ENCODE measurements at regions not wholly inside any gene's neighbourhood (a gene's known extent, or its start where the extent isn't known, plus 50 kb on each side); places are given as distances from the start of the nearest gene placed in this dataset.

DNA sequence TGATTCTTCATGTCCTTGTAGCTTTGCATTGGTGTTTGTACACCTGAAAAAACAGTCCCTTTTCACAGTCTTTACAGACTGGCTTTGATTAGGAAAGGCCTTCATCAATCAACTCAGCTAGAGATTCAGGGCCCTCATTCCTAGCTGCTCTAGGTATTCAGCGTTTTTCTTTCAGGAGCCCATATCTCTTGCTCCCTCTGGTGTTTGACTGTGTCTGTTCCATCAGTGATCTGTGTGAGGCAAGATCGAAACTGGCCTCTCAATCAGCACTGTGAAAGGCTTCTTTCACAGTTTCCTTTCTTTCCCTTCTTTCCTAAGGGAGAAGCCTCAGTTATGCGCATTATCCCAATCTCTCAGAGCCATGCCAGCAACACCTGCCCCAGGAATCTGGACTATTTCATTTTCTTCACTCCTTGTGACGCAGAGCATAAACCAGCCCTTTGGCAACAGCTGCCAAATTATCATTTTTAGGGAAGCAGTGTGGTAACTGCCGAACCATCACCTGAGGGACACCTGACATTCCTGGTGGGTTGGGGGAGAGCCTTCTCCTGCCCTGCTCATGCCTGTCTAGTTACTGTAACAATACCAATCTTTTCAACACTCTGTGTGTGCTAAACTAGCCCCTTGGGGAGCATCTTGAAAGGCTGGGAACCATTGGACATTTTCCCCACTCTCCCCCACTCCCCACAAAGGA is 75.7 kb upstream of the CCDC71L start:
- Histone ChIP-seq H3K14ac (replicated peaks; ENCODE audit: low read depth, low read length) (peak overlapping the region; percentile 90), H4K20me1 (ENCODE audit: insufficient read depth, low read length) (no peaks in the 10 kb centered on the region), H3K4me2 (ENCODE audit: low read depth, low read length) (peak overlapping the region; percentile 70), H3K9me3 (ENCODE audit: control insufficient read depth, insufficient read depth, low read length) (no peaks in the 10 kb centered on the region), H3K56ac (ENCODE audit: extremely low read depth, insufficient read depth, low read length) (peak overlapping the region; percentile 58; the same call in 1 of the 2 replicates), H3K23ac (ENCODE audit: low read depth, low read length) (peak overlapping the region; percentile 75), H3K27ac (ENCODE audit: insufficient read depth, low read length) (peak overlapping the region; percentile 77), H3K4ac (ENCODE audit: low read depth, low read length) (peak overlapping the region; percentile 89), H3K9me1 (ENCODE audit: insufficient read depth, low read length) (peaks cover 4% of the 10 kb centered on the region), H3K27me3 (ENCODE audit: control insufficient read depth, insufficient read depth, low read length) (no peaks in the 10 kb centered on the region), H2AK5ac (ENCODE audit: low read depth, low read length) (peak overlapping the region; percentile 81), H2BK5ac (ENCODE audit: low read depth, low read length, poor library complexity, severe bottlenecking) (peak overlapping the region; percentile 75), H3K36me3 (ENCODE audit: control insufficient read depth, insufficient read depth, low read length) (no peaks in the 10 kb centered on the region), H3K4me3 (ENCODE audit: insufficient read depth, low read depth, low read length) (no peak overlapping the region; the same call in 1 of the 2 replicates), H3K79me1 (ENCODE audit: low read depth in 1 of 2, low read length in 2 of 2) (peaks cover 0 to 14% of the 10 kb centered on the region in 2 experiments; a peak in 2 of 4 replicates), H2AFZ (replicated peaks; ENCODE audit: low read length, poor library complexity) (peak overlapping the region; percentile 80), H4K8ac (ENCODE audit: low read depth in 2 of 2, low read length in 2 of 2) (peak overlapping the region; percentile 38 to 91; a peak in 3 of 4 replicates), H4K91ac (ENCODE audit: insufficient read depth, low read depth, low read length) (peak overlapping the region; percentile 81), H3K18ac (ENCODE audit: low read depth, low read length) (peak overlapping the region; percentile 65), H2BK120ac (ENCODE audit: low read depth, low read length) (peak overlapping the region; percentile 97), H2BK15ac (ENCODE audit: low read depth, low read length) (peak overlapping the region; percentile 82), H2AK9ac (replicated peaks; ENCODE audit: low read depth, low read length, poor library complexity) (peak overlapping the region; percentile 58), H2BK20ac (ENCODE audit: low read depth, low read length) (peak overlapping the region; percentile 86), H4K5ac (ENCODE audit: low read depth, low read length) (peak overlapping the region; percentile 74), H3K9ac (ENCODE audit: low read depth, low read length) (peak overlapping the region; percentile 68), H3K4me1 (ENCODE audit: control insufficient read depth, insufficient read depth, low read length) (peaks cover 5% of the 10 kb centered on the region)
- no TSS peak for BruUV-seq (replicated peaks)
- WGBS, 2 experiments (ENCODE audit: extremely low coverage in 2 of 2, insufficient read length in 1 of 2) = no CpG with 5 or more reads among the region's 5 CpGs
- CTCF ChIA-PET = interaction anchor here (0.6 to 2.6 kb wide), 21 partner anchors 15 to 560 kb away, joined by 3 to 25 read pairs (median 4); partner anchors contain the start of gene CCDC71L
- dilution Hi-C loops (cut with HindIII; ENCODE audit: low sequenced_read_pairs, unreplicated experiment) (no loop called here), intact Hi-C loops (cut with micrococcal nuclease) (loop anchor here (1.0 to 5.0 kb wide), 6 partner anchors 76 to 560 kb away; no protein-coding TSS in a partner anchor), in situ Hi-C loops (cut with MboI; ENCODE audit: low sequenced_read_pairs) (no loop called here)
- TF ChIP-seq RCOR1 (IDR thresholded peaks at IDR 0.05; ENCODE audit: insufficient replicate concordance, low read length) (no peak), SMC3 (IDR thresholded peaks at IDR 0.05; ENCODE audit: low read depth, low read length) (peak; percentile 96), RAD21 (IDR thresholded peaks at IDR 0.05; ENCODE audit: low read length) (peak; percentile 89)
- TF ChIP-seq, protein P1, sequence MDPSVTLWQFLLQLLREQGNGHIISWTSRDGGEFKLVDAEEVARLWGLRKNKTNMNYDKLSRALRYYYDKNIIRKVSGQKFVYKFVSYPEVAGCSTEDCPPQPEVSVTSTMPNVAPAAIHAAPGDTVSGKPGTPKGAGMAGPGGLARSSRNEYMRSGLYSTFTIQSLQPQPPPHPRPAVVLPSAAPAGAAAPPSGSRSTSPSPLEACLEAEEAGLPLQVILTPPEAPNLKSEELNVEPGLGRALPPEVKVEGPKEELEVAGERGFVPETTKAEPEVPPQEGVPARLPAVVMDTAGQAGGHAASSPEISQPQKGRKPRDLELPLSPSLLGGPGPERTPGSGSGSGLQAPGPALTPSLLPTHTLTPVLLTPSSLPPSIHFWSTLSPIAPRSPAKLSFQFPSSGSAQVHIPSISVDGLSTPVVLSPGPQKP (IDR thresholded peaks at IDR 0.05; ENCODE audit: borderline replicate concordance, low read depth, low read length) = no peak
- TF ChIP-seq, protein P2, sequence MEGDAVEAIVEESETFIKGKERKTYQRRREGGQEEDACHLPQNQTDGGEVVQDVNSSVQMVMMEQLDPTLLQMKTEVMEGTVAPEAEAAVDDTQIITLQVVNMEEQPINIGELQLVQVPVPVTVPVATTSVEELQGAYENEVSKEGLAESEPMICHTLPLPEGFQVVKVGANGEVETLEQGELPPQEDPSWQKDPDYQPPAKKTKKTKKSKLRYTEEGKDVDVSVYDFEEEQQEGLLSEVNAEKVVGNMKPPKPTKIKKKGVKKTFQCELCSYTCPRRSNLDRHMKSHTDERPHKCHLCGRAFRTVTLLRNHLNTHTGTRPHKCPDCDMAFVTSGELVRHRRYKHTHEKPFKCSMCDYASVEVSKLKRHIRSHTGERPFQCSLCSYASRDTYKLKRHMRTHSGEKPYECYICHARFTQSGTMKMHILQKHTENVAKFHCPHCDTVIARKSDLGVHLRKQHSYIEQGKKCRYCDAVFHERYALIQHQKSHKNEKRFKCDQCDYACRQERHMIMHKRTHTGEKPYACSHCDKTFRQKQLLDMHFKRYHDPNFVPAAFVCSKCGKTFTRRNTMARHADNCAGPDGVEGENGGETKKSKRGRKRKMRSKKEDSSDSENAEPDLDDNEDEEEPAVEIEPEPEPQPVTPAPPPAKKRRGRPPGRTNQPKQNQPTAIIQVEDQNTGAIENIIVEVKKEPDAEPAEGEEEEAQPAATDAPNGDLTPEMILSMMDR (conservative IDR thresholded peaks at IDR 0.05; ENCODE audit: low read depth, low read length) = peak; percentile 82
- ATAC-seq (ENCODE audit: low read depth) (peak; percentile 95), DNase-seq (peak; percentile 83)
- POLR2A ChIA-PET (ENCODE audit: unreplicated experiment) = no interaction called here
